ENCODE measurements at regions not wholly inside any gene's neighbourhood (a gene's known extent, or its start where the extent isn't known, plus 50 kb on each side); places are given as distances from the start of the nearest gene placed in this dataset.

- ChIA-PET CTCF (no interaction called here), POLR2A (no interaction called here)
- DNase-seq: no peak
- WGBS (ENCODE audit: insufficient coverage): no CpG with 5 or more reads among the region's 2 CpGs
- Histone ChIP-seq H3K36me3 (ENCODE audit: control insufficient read depth in 4 of 4, insufficient read depth in 4 of 4, low read length in 3 of 4) (no peaks in the 10 kb centered on the region), H3K9me3 (ENCODE audit: control extremely low read depth in 1 of 5, control insufficient read depth in 4 of 5, insufficient read depth in 2 of 5, low read depth in 1 of 5, low read length in 4 of 5) (no peaks in the 10 kb centered on the region), H3K4me1 (ENCODE audit: control extremely low read depth in 1 of 4, control insufficient read depth in 4 of 4, insufficient read depth in 4 of 4, low read length in 3 of 4) (no peaks in the 10 kb centered on the region), H3K27me3 (replicated peaks in 2 of 5; ENCODE audit: control insufficient read depth in 4 of 5, insufficient read depth in 5 of 5, low read length in 4 of 5) (peaks cover 0 to 6% (median 0%) of the 10 kb centered on the region in 5 experiments), H3K27ac (ENCODE audit: insufficient read depth in 1 of 2, low read depth in 1 of 2, low read length in 2 of 2, poor library complexity in 1 of 2, severe bottlenecking in 2 of 2) (no peak overlapping the region), H3K4me3 (ENCODE audit: control insufficient read depth in 1 of 7, extremely low read depth in 1 of 7, insufficient read depth in 4 of 7, low read depth in 2 of 7, low read length in 6 of 7) (no peak overlapping the region)
Measured at GRCh38 chr2:12903272-12903671, 186.5 kb downstream of the TRIB2 start.

- Histone ChIP-seq H3K36me3 (ENCODE audit: control insufficient read depth in 4 of 4, insufficient read depth in 4 of 4, low read length in 3 of 4) (no peaks in the 10 kb centered on the region), H3K9me3 (ENCODE audit: control extremely low read depth in 1 of 5, control insufficient read depth in 4 of 5, insufficient read depth in 2 of 5, low read depth in 1 of 5, low read length in 4 of 5) (peaks cover 0 to 4% (median 0%) of the 10 kb centered on the region in 5 experiments), H3K27me3 (replicated peaks in 2 of 5; ENCODE audit: control insufficient read depth in 4 of 5, insufficient read depth in 5 of 5, low read length in 4 of 5) (peaks cover 0 to 21% (median 4%) of the 10 kb centered on the region in 5 experiments), H3K4me3 (ENCODE audit: control insufficient read depth in 1 of 7, extremely low read depth in 1 of 7, insufficient read depth in 4 of 7, low read depth in 2 of 7, low read length in 6 of 7) (no peak overlapping the region), H3K27ac (ENCODE audit: insufficient read depth in 1 of 2, low read depth in 1 of 2, low read length in 2 of 2, poor library complexity in 1 of 2, severe bottlenecking in 2 of 2) (no peak overlapping the region), H3K4me1 (ENCODE audit: control extremely low read depth in 1 of 4, control insufficient read depth in 4 of 4, insufficient read depth in 4 of 4, low read length in 3 of 4) (no peaks in the 10 kb centered on the region)
- ChIA-PET POLR2A (no interaction called here), CTCF (no interaction called here)
- no peak for DNase-seq
- 88% methylated on average over 1 of the region's 2 CpGs for WGBS (ENCODE audit: insufficient coverage)
Measured at GRCh38 chr2:12910431-12910830, 193.7 kb downstream of the TRIB2 start.

DNA sequence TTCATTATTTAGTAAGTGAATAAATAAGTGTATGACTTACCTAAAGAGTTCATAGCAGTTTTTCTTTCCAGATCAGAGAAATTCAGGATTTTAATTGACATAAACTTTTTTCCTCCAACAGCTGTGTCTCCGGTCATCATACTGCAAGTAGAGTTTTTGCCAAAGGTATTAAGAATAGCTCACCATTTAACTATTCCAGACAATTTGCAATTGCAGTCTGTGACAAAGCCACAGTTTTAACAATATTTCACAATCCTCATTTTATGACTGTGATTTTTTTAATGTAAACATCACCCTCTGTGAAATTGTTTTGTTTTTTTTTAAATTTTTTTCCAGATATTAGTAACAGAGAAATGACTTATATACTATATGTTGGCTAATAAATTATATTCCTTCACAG lies 199.1 kb downstream of the TRIB2 start:
- Histone ChIP-seq H3K27ac (ENCODE audit: insufficient read depth in 1 of 2, low read depth in 1 of 2, low read length in 2 of 2, poor library complexity in 1 of 2, severe bottlenecking in 2 of 2) (no peak overlapping the region), H3K4me1 (ENCODE audit: control extremely low read depth in 1 of 4, control insufficient read depth in 4 of 4, insufficient read depth in 4 of 4, low read length in 3 of 4) (no peaks in the 10 kb centered on the region), H3K4me3 (ENCODE audit: control insufficient read depth in 1 of 7, extremely low read depth in 1 of 7, insufficient read depth in 4 of 7, low read depth in 2 of 7, low read length in 6 of 7) (no peak overlapping the region), H3K9me3 (ENCODE audit: control extremely low read depth in 1 of 5, control insufficient read depth in 4 of 5, insufficient read depth in 2 of 5, low read depth in 1 of 5, low read length in 4 of 5) (no peaks in the 10 kb centered on the region), H3K36me3 (ENCODE audit: control insufficient read depth in 4 of 4, insufficient read depth in 4 of 4, low read length in 3 of 4) (no peaks in the 10 kb centered on the region), H3K27me3 (replicated peaks in 2 of 5; ENCODE audit: control insufficient read depth in 4 of 5, insufficient read depth in 5 of 5, low read length in 4 of 5) (peaks cover 0 to 27% (median 2%) of the 10 kb centered on the region in 5 experiments)
- POLR2A ChIA-PET: no interaction called here
- WGBS (ENCODE audit: insufficient coverage): no CpG with 5 or more reads among the region's 1 CpG
- no peak for DNase-seq
- CTCF ChIA-PET: no interaction called here

GRCh38 chr2:12918138-12918834 lies 201.6 kb downstream of the TRIB2 start:
- H3K27ac ChIP-seq (ENCODE audit: insufficient read depth in 1 of 2, low read depth in 1 of 2, low read length in 2 of 2, poor library complexity in 1 of 2, severe bottlenecking in 2 of 2): no peak overlapping the region
- WGBS (ENCODE audit: insufficient coverage): 100% methylated on average over 5 of the region's 7 CpGs
- CTCF ChIA-PET: interaction anchor here (1.5 kb wide), 1 partner anchor 15 kb away, joined by 3 read pairs; no protein-coding TSS in a partner anchor

GRCh38 chr2:12918835-12919445 lies 202.2 kb downstream of the TRIB2 start:
- no peak for DNase-seq
- H3K4me1 ChIP-seq (ENCODE audit: control extremely low read depth in 1 of 4, control insufficient read depth in 4 of 4, insufficient read depth in 4 of 4, low read length in 3 of 4): no peaks in the 10 kb centered on the region
- 95% methylated on average over 5 of the region's 7 CpGs for WGBS (ENCODE audit: insufficient coverage)
- CTCF ChIA-PET: interaction anchor here (1.5 kb wide), 1 partner anchor 14 kb away, joined by 3 read pairs; no protein-coding TSS in a partner anchor
- no peak overlapping the region for H3K4me3 ChIP-seq (ENCODE audit: control insufficient read depth in 1 of 7, extremely low read depth in 1 of 7, insufficient read depth in 4 of 7, low read depth in 2 of 7, low read length in 6 of 7)
- H3K9me3 ChIP-seq (ENCODE audit: control extremely low read depth in 1 of 5, control insufficient read depth in 4 of 5, insufficient read depth in 2 of 5, low read depth in 1 of 5, low read length in 4 of 5): no peaks in the 10 kb centered on the region
- H3K36me3 ChIP-seq (ENCODE audit: control insufficient read depth in 4 of 4, insufficient read depth in 4 of 4, low read length in 3 of 4): no peaks in the 10 kb centered on the region
- POLR2A ChIA-PET: no interaction called here
- H3K27ac ChIP-seq (ENCODE audit: insufficient read depth in 1 of 2, low read depth in 1 of 2, low read length in 2 of 2, poor library complexity in 1 of 2, severe bottlenecking in 2 of 2): no peak overlapping the region
- H3K27me3 ChIP-seq (replicated peaks in 2 of 5; ENCODE audit: control insufficient read depth in 4 of 5, insufficient read depth in 5 of 5, low read length in 4 of 5): peaks cover 0 to 28% (median 5%) of the 10 kb centered on the region in 5 experiments

More at GRCh38 chr2:12918138-12918834, 201.6 kb downstream of the TRIB2 start:
- peaks cover 0 to 29% (median 4%) of the 10 kb centered on the region in 5 experiments for H3K27me3 ChIP-seq (replicated peaks in 2 of 5; ENCODE audit: control insufficient read depth in 4 of 5, insufficient read depth in 5 of 5, low read length in 4 of 5)
- no peaks in the 10 kb centered on the region for H3K36me3 ChIP-seq (ENCODE audit: control insufficient read depth in 4 of 4, insufficient read depth in 4 of 4, low read length in 3 of 4)
- POLR2A ChIA-PET: no interaction called here
- H3K4me3 ChIP-seq (ENCODE audit: control insufficient read depth in 1 of 7, extremely low read depth in 1 of 7, insufficient read depth in 4 of 7, low read depth in 2 of 7, low read length in 6 of 7): no peak overlapping the region
- H3K9me3 ChIP-seq (ENCODE audit: control extremely low read depth in 1 of 5, control insufficient read depth in 4 of 5, insufficient read depth in 2 of 5, low read depth in 1 of 5, low read length in 4 of 5): no peaks in the 10 kb centered on the region
- no peak for DNase-seq
- no peaks in the 10 kb centered on the region for H3K4me1 ChIP-seq (ENCODE audit: control extremely low read depth in 1 of 4, control insufficient read depth in 4 of 4, insufficient read depth in 4 of 4, low read length in 3 of 4)

DNA sequence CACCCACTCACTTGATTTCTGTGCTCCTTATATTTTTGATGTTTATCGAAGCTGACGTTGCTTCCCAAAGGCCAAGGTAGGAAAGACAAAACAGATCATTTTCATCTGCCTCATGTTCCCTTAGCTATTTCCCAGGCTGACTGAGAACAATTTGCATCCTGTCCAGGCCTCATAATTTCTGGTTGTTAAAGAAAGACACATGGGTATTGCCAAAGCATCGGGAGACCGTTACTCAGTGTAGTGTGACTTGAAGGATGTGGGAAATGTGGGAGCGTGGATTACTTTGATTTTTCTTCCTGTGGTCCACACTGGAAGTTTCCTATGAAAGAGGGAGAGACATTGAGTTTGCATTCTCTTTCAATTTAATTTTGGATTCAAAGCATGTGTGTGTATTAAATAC lies 204.6 kb downstream of the TRIB2 start:
- H3K27ac ChIP-seq (ENCODE audit: insufficient read depth in 1 of 2, low read depth in 1 of 2, low read length in 2 of 2, poor library complexity in 1 of 2, severe bottlenecking in 2 of 2): no peak overlapping the region
- H3K4me1 ChIP-seq (ENCODE audit: control extremely low read depth in 1 of 4, control insufficient read depth in 4 of 4, insufficient read depth in 4 of 4, low read length in 3 of 4): no peaks in the 10 kb centered on the region
- DNase-seq: no peak
- H3K27me3 ChIP-seq (replicated peaks in 2 of 5; ENCODE audit: control insufficient read depth in 4 of 5, insufficient read depth in 5 of 5, low read length in 4 of 5): peaks cover 0 to 25% (median 8%) of the 10 kb centered on the region in 5 experiments
- WGBS (ENCODE audit: insufficient coverage): 95% methylated on average over 5 of the region's 5 CpGs
- CTCF ChIA-PET: interaction anchor here (1.4 kb wide), 2 partner anchors 8 to 10 kb away, joined by 3 to 5 read pairs; no protein-coding TSS in a partner anchor
- POLR2A ChIA-PET: no interaction called here
- H3K36me3 ChIP-seq (ENCODE audit: control insufficient read depth in 4 of 4, insufficient read depth in 4 of 4, low read length in 3 of 4): no peaks in the 10 kb centered on the region
- no peaks in the 10 kb centered on the region for H3K9me3 ChIP-seq (ENCODE audit: control extremely low read depth in 1 of 5, control insufficient read depth in 4 of 5, insufficient read depth in 2 of 5, low read depth in 1 of 5, low read length in 4 of 5)
- H3K4me3 ChIP-seq (ENCODE audit: control insufficient read depth in 1 of 7, extremely low read depth in 1 of 7, insufficient read depth in 4 of 7, low read depth in 2 of 7, low read length in 6 of 7): no peak overlapping the region

- ChIA-PET POLR2A (no interaction called here), CTCF (no interaction called here)
- Histone ChIP-seq H3K36me3 (ENCODE audit: control insufficient read depth in 4 of 4, insufficient read depth in 4 of 4, low read length in 3 of 4) (no peaks in the 10 kb centered on the region), H3K27ac (ENCODE audit: insufficient read depth in 1 of 2, low read depth in 1 of 2, low read length in 2 of 2, poor library complexity in 1 of 2, severe bottlenecking in 2 of 2) (no peak overlapping the region), H3K4me1 (ENCODE audit: control extremely low read depth in 1 of 4, control insufficient read depth in 4 of 4, insufficient read depth in 4 of 4, low read length in 3 of 4) (no peaks in the 10 kb centered on the region), H3K9me3 (ENCODE audit: control extremely low read depth in 1 of 5, control insufficient read depth in 4 of 5, insufficient read depth in 2 of 5, low read depth in 1 of 5, low read length in 4 of 5) (no peaks in the 10 kb centered on the region), H3K4me3 (ENCODE audit: control insufficient read depth in 1 of 7, extremely low read depth in 1 of 7, insufficient read depth in 4 of 7, low read depth in 2 of 7, low read length in 6 of 7) (no peak overlapping the region), H3K27me3 (replicated peaks in 2 of 5; ENCODE audit: control insufficient read depth in 4 of 5, insufficient read depth in 5 of 5, low read length in 4 of 5) (peaks cover 0 to 39% (median 12%) of the 10 kb centered on the region in 5 experiments)
- no peak for DNase-seq
- 100% methylated on average over 1 of the region's 4 CpGs for WGBS (ENCODE audit: insufficient coverage)
Measured at GRCh38 chr2:12923907-12924610, 207.3 kb downstream of the TRIB2 start.

Data from common myeloid progenitor, CD34-positive (primary cell).